Retinal pigment epithelial cell (primary cell): ENCODE measurements at regions not wholly inside any gene's neighbourhood (a gene's known extent, or its start where the extent isn't known, plus 50 kb on each side); places are given as distances from the start of the nearest gene placed in this dataset.

Source experiments
- DNase-seq: peaks from one replicate; pipeline ENCODE4 v3.0.0-alpha.2; 2010; ENCODE audit warnings: low read depth
- H3K4me3 ChIP-seq: 2 replicates; pipeline ENCODE4 v1.5.1; 2011; ENCODE audit warnings: mild to moderate bottlenecking, low read length, control low read depth, moderate library complexity
- CTCF ChIP-seq: conservative IDR thresholded peaks from 2 replicates; pipeline ENCODE4 v1.5.1; 2011; ENCODE audit warnings: low read depth, low read length, control low read depth, inconsistent platforms

- H3K4me3 ChIP-seq: no peak overlapping the region
- no peak for TF ChIP-seq CTCF
- DNase-seq: no peak
Measured at GRCh38 chr12:123100882-123101281, 50.0 kb downstream of the PITPNM2 start.

GRCh38 chr12:123100450-123100849 is 50.4 kb downstream of the PITPNM2 start:
- H3K4me3 ChIP-seq: no peak overlapping the region
- no peak for TF ChIP-seq CTCF
- DNase-seq: no peak

GRCh38 chr12:123099560-123100192 is 51.2 kb downstream of the PITPNM2 start:
- H3K4me3 ChIP-seq: no peak overlapping the region
- TF ChIP-seq CTCF: no peak
- DNase-seq: no peak

- no peak overlapping the region for H3K4me3 ChIP-seq
- TF ChIP-seq CTCF: no peak
- no peak for DNase-seq
Measured at GRCh38 chr12:123098780-123099179, 52.1 kb downstream of the PITPNM2 start.

- DNase-seq: no peak
- no peak overlapping the region for H3K4me3 ChIP-seq
- no peak for TF ChIP-seq CTCF
Measured at GRCh38 chr12:123097561-123098084, 53.3 kb downstream of the PITPNM2 start.

- no peak for TF ChIP-seq CTCF
- H3K4me3 ChIP-seq: no peak overlapping the region
- no peak for DNase-seq
Measured at GRCh38 chr12:123096741-123097140, 54.1 kb downstream of the PITPNM2 start.

- DNase-seq: no peak
Measured at GRCh38 chr12:123096182-123096581, 54.7 kb downstream of the PITPNM2 start.

More at GRCh38 chr12:123096182-123096581, 54.7 kb downstream of the PITPNM2 start:
- TF ChIP-seq CTCF: no peak
- no peak overlapping the region for H3K4me3 ChIP-seq
